Memory B cell (primary cell): ENCODE measurements at regions not wholly inside any gene's neighbourhood (a gene's known extent, or its start where the extent isn't known, plus 50 kb on each side); places are given as distances from the start of the nearest gene placed in this dataset.
"Not testable (repeated sequence)": the region's sequence is repeated elsewhere in the genome, so short reads cannot be mapped to it uniquely, and the experiment has no call there.

Source experiments
- ATAC-seq: fragments of 150-1000 bp; cut with Tn5 transposase; 2 replicates; pipeline ENCODE4 v1.10.0; 2021; ENCODE audit warnings: low read depth, mild to moderate bottlenecking, moderate library complexity
- DNase-seq, 2 donors: peaks; one replicate each; pipeline ENCODE4 v3.0.0; 2022; ENCODE audit warnings: low spot score in 2 of 2
- H3K27ac Mint-ChIP-seq: one replicate; pipeline ENCODE4 v1.8.0; 2022; ENCODE audit warnings: mild to moderate bottlenecking, moderate library complexity, mixed read lengths
- H3K27me3 Mint-ChIP-seq: one replicate; pipeline ENCODE4 v1.8.0; 2022; ENCODE audit warnings: mixed read lengths
- H3K36me3 Mint-ChIP-seq: one replicate; pipeline ENCODE4 v1.8.0; 2022; ENCODE audit warnings: mild to moderate bottlenecking, mixed read lengths
- H3K4me1 Mint-ChIP-seq: one replicate; pipeline ENCODE4 v1.8.0; 2022; ENCODE audit warnings: mixed read lengths
- H3K4me3 Mint-ChIP-seq: one replicate; pipeline ENCODE4 v1.8.0; 2022; ENCODE audit warnings: mild to moderate bottlenecking, moderate library complexity, mixed read lengths
- H3K9me3 Mint-ChIP-seq: one replicate; pipeline ENCODE4 v1.8.0; 2022; ENCODE audit warnings: mixed read lengths

GRCh38 chr6:27129917-27130316, 117.6 kb upstream of the PRSS16 start:
- Mint-ChIP-seq H3K4me1 (peaks cover 6% of the 10 kb centered on the region), H3K27ac (no peak overlapping the region), H3K27me3 (no peaks in the 10 kb centered on the region), H3K4me3 (no peak overlapping the region), H3K9me3 (no peaks in the 10 kb centered on the region), H3K36me3 (no peaks in the 10 kb centered on the region)
- no peak for ATAC-seq
- DNase-seq = no peak

- Mint-ChIP-seq H3K4me1 (peaks cover 8% of the 10 kb centered on the region), H3K27ac (no peak overlapping the region), H3K4me3 (no peak overlapping the region), H3K36me3 (no peaks in the 10 kb centered on the region), H3K9me3 (no peaks in the 10 kb centered on the region), H3K27me3 (no peaks in the 10 kb centered on the region)
- no peak for DNase-seq
- no peak for ATAC-seq
Measured at GRCh38 chr6:27130668-27131428, 116.7 kb upstream of the PRSS16 start.

- H3K27ac Mint-ChIP-seq, H3K4me3 Mint-ChIP-seq, H3K36me3 Mint-ChIP-seq, H3K4me1 Mint-ChIP-seq, DNase-seq, H3K27me3 Mint-ChIP-seq, H3K9me3 Mint-ChIP-seq: not testable (repeated sequence)
- ATAC-seq = peak; percentile 6
Measured at GRCh38 chr6:27132282-27132531, 115.3 kb upstream of the PRSS16 start.

GRCh38 chr6:27132532-27133280, 114.8 kb upstream of the PRSS16 start:
- H3K9me3 Mint-ChIP-seq = no peaks in the 10 kb centered on the region
- no peak overlapping the region for H3K4me3 Mint-ChIP-seq
- H3K4me1 Mint-ChIP-seq = peaks cover 4% of the 10 kb centered on the region
- H3K27me3 Mint-ChIP-seq = no peaks in the 10 kb centered on the region
- H3K36me3 Mint-ChIP-seq = no peaks in the 10 kb centered on the region
- DNase-seq = peak; percentile 84 to 94
- H3K27ac Mint-ChIP-seq = no peak overlapping the region
- ATAC-seq = peak; percentile 82

- peak; percentile 64 to 66 for DNase-seq
- peak; percentile 28 for ATAC-seq
- Mint-ChIP-seq H3K27ac (no peak overlapping the region), H3K9me3 (no peaks in the 10 kb centered on the region), H3K36me3 (no peaks in the 10 kb centered on the region), H3K27me3 (no peaks in the 10 kb centered on the region), H3K4me1 (peaks cover 9% of the 10 kb centered on the region), H3K4me3 (no peak overlapping the region)
Measured at GRCh38 chr6:27133281-27134227, 113.9 kb upstream of the PRSS16 start.

GRCh38 chr6:27135087-27135657, 112.3 kb upstream of the PRSS16 start:
- H3K4me1 Mint-ChIP-seq = peaks cover 13% of the 10 kb centered on the region
- ATAC-seq (no peak), DNase-seq (no peak)
- H3K36me3 Mint-ChIP-seq = no peaks in the 10 kb centered on the region
- H3K4me3 Mint-ChIP-seq = no peak overlapping the region
- no peaks in the 10 kb centered on the region for H3K27me3 Mint-ChIP-seq
- H3K27ac Mint-ChIP-seq = no peak overlapping the region
- no peaks in the 10 kb centered on the region for H3K9me3 Mint-ChIP-seq

GRCh38 chr6:27136077-27136644, 111.3 kb upstream of the PRSS16 start:
- ATAC-seq (no peak), DNase-seq (no peak)
- H3K9me3 Mint-ChIP-seq = no peaks in the 10 kb centered on the region
- H3K4me1 Mint-ChIP-seq = peaks cover 15% of the 10 kb centered on the region
- no peak overlapping the region for H3K27ac Mint-ChIP-seq
- H3K36me3 Mint-ChIP-seq = no peaks in the 10 kb centered on the region
- H3K27me3 Mint-ChIP-seq = no peaks in the 10 kb centered on the region
- no peak overlapping the region for H3K4me3 Mint-ChIP-seq

GRCh38 chr6:27136978-27137814, 110.3 kb upstream of the PRSS16 start:
- no peak overlapping the region for H3K27ac Mint-ChIP-seq
- H3K36me3 Mint-ChIP-seq = no peaks in the 10 kb centered on the region
- H3K27me3 Mint-ChIP-seq = no peaks in the 10 kb centered on the region
- peaks cover 20% of the 10 kb centered on the region for H3K4me1 Mint-ChIP-seq
- ATAC-seq (no peak), DNase-seq (no peak)
- no peak overlapping the region for H3K4me3 Mint-ChIP-seq
- no peaks in the 10 kb centered on the region for H3K9me3 Mint-ChIP-seq

GRCh38 chr6:27138406-27138805, 109.1 kb upstream of the PRSS16 start:
- Mint-ChIP-seq H3K36me3 (no peaks in the 10 kb centered on the region), H3K4me3 (peak overlapping the region; percentile 97), H3K27me3 (no peaks in the 10 kb centered on the region), H3K27ac (peak overlapping the region; percentile 93), H3K4me1 (peaks cover 25% of the 10 kb centered on the region), H3K9me3 (no peaks in the 10 kb centered on the region)
- DNase-seq (no peak), ATAC-seq (no peak)

GRCh38 chr6:27138837-27139755, 108.4 kb upstream of the PRSS16 start:
- Mint-ChIP-seq H3K36me3 (no peaks in the 10 kb centered on the region), H3K4me1 (peaks cover 27% of the 10 kb centered on the region), H3K4me3 (peak overlapping the region; percentile 97), H3K9me3 (no peaks in the 10 kb centered on the region), H3K27ac (peak overlapping the region; percentile 93), H3K27me3 (no peaks in the 10 kb centered on the region)
- ATAC-seq (peak; percentile 85), DNase-seq (peak; percentile 64 to 72)

GRCh38 chr6:27139756-27140579, 107.5 kb upstream of the PRSS16 start:
- H3K4me3 Mint-ChIP-seq = peak overlapping the region; percentile 97
- no peaks in the 10 kb centered on the region for H3K27me3 Mint-ChIP-seq
- ATAC-seq (peak; percentile 18), DNase-seq (no peak)
- H3K27ac Mint-ChIP-seq = peak overlapping the region; percentile 93
- no peaks in the 10 kb centered on the region for H3K9me3 Mint-ChIP-seq
- peaks cover 25% of the 10 kb centered on the region for H3K4me1 Mint-ChIP-seq
- no peaks in the 10 kb centered on the region for H3K36me3 Mint-ChIP-seq
